ENCODE measurements at regions not wholly inside any gene's neighbourhood (a gene's known extent, or its start where the extent isn't known, plus 50 kb on each side); places are given as distances from the start of the nearest gene placed in this dataset.
"Not testable (repeated sequence)": the region's sequence is repeated elsewhere in the genome, so short reads cannot be mapped to it uniquely, and the experiment has no call there.

- no peak overlapping the region for H3K4me3 ChIP-seq (ENCODE audit: low read depth, low read length)
- no peak for TF ChIP-seq CTCF (IDR thresholded peaks at IDR 0.05; ENCODE audit: low read depth, low read length)
Measured at GRCh38 chr17:5885336-5885735, 184.8 kb upstream of the WSCD1 start.

- TF ChIP-seq CTCF (IDR thresholded peaks at IDR 0.05; ENCODE audit: low read depth, low read length), result no peak
- H3K4me3 ChIP-seq (ENCODE audit: low read depth, low read length), result no peak overlapping the region
Measured at GRCh38 chr17:5888811-5889210, 181.4 kb upstream of the WSCD1 start.

- TF ChIP-seq CTCF (IDR thresholded peaks at IDR 0.05; ENCODE audit: low read depth, low read length), result no peak
- H3K4me3 ChIP-seq (ENCODE audit: low read depth, low read length), result no peak overlapping the region
Measured at GRCh38 chr17:5892921-5893675, 177.1 kb upstream of the WSCD1 start.

- H3K4me3 ChIP-seq (ENCODE audit: low read depth, low read length), result no peak overlapping the region
- TF ChIP-seq CTCF (IDR thresholded peaks at IDR 0.05; ENCODE audit: low read depth, low read length), result no peak
Measured at GRCh38 chr17:5893741-5894140, 176.4 kb upstream of the WSCD1 start.

GRCh38 chr17:5895276-5895675 lies 174.9 kb upstream of the WSCD1 start:
- no peak for TF ChIP-seq CTCF (IDR thresholded peaks at IDR 0.05; ENCODE audit: low read depth, low read length)
- H3K4me3 ChIP-seq (ENCODE audit: low read depth, low read length), result no peak overlapping the region

- TF ChIP-seq CTCF (IDR thresholded peaks at IDR 0.05; ENCODE audit: low read depth, low read length), result no peak
Measured at GRCh38 chr17:5896215-5896614, 174.0 kb upstream of the WSCD1 start.

GRCh38 chr17:5897275-5897911 lies 172.8 kb upstream of the WSCD1 start:
- no peak overlapping the region for H3K4me3 ChIP-seq (ENCODE audit: low read depth, low read length)
- TF ChIP-seq CTCF (IDR thresholded peaks at IDR 0.05; ENCODE audit: low read depth, low read length), result no peak

More at GRCh38 chr17:5896215-5896614, 174.0 kb upstream of the WSCD1 start:
- no peak overlapping the region for H3K4me3 ChIP-seq (ENCODE audit: low read depth, low read length)

- H3K4me3 ChIP-seq (ENCODE audit: low read depth, low read length), result not testable (repeated sequence)
Measured at GRCh38 chr17:5897981-5898380, 172.2 kb upstream of the WSCD1 start.

Data from WI38 (cell line).